ENCODE measurements at regions not wholly inside any gene's neighbourhood (a gene's known extent, or its start where the extent isn't known, plus 50 kb on each side); places are given as distances from the start of the nearest gene placed in this dataset.
"Not testable (repeated sequence)": the region's sequence is repeated elsewhere in the genome, so short reads cannot be mapped to it uniquely, and the experiment has no call there.

DNA sequence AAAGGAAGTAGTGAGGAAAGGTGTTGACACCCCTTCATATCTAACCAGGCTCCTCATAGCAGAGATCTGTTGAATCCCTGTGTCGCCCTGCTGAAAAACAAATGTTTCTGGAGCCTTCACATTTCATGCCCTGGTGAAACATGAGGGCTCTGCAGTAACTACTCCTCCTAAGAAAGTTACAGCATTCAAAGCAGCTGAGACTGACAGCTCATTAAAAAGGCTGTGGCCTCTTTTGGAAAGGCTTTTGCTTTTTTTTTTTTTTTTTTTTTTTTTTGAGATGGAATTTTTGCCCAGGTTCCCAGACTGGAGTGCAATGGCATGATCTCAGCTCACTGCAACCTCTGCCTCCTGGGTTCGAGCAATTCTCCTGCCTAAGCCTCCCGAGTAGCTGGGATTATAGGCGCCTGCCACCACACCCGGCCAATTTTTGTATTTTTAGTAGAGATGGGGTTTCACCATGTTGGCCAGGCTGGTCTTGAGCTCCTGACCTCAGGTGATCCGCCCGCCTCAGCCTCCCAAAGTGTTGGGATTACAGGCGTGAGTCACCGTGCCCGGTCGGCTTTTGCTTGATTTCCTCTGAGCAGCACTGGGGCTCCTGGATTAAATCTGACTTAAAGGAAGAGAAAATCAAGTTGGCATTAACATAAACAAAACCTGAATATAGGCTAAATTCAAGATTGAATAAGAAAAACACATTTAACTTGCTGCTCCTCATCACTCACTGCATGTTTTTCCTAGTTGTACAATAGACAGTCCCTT, 112.9 kb downstream of the PCSK1 start:
- not testable (repeated sequence) for DNase-seq

GRCh38 chr5:96318569-96319110, 114.4 kb downstream of the PCSK1 start:
- peak; percentile 15 for DNase-seq

DNA sequence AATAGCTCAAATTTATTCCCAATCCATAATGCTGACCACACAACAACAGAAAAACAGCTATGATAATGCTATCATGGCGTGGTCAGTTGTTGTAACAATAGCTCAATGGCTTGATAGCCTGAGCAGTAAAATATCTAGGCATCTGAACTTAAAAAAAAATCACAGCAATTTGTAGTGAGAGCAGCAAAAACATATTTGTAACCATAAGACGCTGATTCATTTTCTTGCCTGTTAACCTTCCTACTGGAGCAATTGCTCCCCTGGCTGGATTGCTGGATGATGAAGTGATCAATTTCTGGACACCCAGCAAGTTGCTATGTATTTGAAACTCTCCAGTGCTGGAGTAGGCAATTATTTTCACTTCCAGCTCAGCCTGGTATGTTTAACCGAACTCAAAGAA, 115.1 kb downstream of the PCSK1 start:
- no peak for DNase-seq

DNA sequence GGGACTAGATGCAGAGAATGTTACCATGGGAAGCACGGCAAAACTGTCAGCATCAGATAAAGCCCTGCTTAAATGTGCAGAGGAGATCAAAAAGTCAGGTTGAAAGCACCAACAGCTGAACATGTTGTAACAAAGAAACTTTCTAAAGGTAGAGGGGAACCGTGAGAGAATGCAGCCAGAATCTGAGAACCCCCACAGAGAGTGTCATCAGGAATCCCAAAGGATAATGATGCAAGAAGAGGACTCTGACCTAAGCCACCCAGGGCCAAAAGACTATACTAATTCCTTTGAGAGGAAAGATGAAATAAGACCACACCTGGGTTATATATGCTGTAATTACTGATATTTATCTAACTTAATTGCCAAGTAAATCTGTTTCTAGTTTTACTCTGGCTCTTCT, 116.6 kb downstream of the PCSK1 start:
- DNase-seq = no peak

GRCh38 chr5:96316017-96316416, 117.0 kb downstream of the PCSK1 start:
- no peak for DNase-seq

DNA sequence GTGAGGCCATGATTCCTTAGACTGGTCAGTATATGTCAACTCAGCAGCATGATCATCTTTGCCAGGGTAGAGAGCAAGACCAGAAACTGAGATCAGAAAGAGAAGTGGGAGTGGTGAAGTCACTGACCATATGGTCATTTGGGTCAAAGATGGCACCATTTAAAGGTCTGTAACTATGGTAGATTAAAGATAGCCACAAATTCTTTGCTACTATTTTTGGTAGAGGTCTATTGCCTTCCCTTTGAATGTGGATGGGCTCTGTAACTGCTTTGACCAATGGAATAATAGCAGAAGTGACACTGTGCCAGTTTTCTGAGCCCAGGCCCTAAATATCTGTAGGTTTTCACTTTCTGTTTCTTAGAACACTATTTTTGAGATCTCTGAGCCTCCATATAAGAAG, 117.6 kb downstream of the PCSK1 start:
- no peak for DNase-seq

- DNase-seq = no peak
Observed at GRCh38 chr5:96312383-96312782, 120.7 kb downstream of the PCSK1 start.

DNA sequence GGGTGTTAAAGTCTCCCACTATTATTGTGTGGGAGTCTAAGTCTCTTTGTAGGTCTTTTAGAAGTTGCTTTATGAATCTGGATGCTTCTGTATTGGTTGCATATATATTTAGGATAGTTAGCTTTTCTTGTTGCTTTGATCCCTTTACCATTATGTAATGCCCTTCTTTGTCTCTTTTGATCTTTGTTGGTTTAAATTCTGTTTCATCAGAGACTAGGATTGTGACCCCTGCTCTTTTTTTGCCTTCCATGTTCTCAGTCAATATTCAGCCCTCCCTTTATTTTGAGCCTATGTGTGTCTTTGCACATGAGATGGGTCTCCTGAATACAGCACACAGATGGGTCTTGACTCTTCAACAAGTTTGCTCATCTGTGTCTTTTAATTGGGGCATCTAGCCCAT, 126.0 kb downstream of the PCSK1 start:
- DNase-seq = not testable (repeated sequence)

DNA sequence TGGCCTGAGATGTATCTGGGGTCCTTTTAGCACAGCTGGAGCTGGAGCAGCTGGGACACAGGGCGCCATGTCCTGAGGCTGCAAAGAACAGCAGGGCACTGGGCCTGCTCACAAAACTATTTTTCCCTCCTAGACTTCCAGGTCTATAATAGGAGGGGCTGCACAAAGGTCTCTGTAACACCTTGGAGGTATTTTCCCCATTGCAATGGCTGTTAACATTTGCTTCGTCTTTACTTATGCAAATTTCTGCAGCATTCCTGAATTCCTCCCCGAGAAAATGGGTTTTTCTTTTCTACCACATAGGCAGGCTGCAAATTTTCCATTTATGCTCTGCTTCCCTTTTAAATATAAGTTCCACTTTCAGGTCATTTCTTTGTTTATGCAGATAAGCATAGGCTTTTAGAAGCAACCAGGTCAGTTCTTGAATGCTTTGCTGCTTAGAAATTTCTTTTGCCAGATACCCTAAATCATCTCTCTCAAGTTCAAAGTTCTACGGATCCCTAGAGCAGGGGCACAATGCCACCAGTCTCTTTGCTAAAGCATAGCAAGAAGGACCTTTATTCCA, 130.8 kb downstream of the PCSK1 start:
- no peak for DNase-seq

- DNase-seq = no peak
Observed at GRCh38 chr5:96300976-96301375, 132.1 kb downstream of the PCSK1 start.

DNA sequence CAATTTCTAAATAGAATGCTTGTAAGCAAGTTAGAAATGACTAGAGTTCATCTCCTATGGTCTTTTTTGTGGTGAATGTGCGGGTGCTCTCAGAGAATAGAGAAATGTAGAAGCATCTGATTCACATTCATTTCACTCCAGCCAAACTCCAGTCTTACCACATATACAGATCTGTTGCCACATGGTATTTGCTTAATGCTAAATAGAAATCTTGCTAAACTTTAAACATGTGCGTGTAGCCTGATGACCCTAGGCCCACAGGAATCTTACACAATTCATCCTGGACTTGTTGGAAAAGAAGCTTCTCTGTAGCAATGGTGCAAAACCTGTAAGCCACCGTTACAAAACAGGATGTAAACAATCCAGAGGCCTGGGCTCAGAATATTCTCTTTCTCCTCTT, 135.2 kb downstream of the PCSK1 start:
- DNase-seq = no peak

DNA sequence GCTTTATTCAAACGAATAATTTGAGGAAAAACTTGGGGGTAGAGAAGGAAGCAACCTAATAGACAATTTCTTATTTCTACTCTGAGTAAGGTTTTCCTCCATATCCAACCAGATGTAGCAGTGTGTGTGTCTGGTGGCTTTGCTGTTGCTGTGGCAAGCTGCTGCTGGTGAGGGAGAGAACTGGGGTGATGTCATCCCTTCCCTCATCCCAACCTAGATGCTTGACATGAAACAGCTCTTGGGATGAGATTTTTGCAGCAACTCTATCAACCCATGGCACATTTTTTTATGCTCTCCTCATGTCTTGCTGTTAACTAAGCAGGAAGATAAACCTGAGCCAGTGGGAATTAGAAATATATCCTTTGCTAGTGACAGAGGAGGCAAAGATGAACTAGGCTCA, 135.8 kb downstream of the PCSK1 start:
- peak; percentile 18 for DNase-seq

- DNase-seq = no peak
Observed at GRCh38 chr5:96294884-96295202, 138.2 kb downstream of the PCSK1 start.

DNA sequence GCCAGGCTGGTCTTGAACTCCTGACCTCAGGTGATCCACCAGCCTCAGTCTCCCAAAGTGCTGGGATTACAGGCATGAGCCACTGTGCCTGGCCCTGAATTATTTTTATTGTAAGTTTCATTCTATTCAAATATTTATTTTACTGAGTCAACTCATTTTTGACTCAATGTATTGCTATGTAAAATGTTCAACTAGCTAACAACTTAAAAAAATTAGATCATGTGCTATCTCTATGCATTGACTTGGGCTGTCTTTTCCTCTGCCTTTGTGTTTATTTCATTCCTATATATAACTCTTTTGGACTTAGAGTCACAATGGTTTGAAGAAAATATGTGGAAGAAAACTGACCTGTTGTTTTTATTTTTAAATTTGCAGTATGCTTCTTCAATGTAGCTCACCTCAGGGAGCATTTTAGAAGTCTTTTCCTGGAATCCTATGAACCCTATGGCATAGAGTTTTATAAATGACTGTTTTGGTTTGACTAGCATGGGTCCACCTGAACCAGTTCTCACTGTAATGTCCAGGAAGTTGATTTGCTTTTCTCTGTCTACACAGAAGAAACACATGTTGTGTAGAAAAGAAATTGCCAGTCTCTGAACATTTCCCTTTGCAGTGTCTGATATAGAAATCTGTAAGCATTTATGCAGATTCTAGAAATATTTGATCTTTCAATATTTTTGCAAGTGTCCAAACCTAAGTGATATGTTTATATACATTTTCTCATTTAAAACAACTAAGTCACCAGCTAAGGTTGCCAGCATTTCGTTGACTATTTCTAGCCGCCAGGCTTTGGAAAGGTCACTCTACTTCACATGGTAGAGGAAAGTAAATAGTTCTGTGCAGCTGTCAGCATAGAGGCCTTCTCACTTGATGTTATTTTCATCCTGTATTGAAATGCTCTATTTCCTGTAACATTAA, 138.8 kb downstream of the PCSK1 start:
- DNase-seq = peak; percentile 83

DNA sequence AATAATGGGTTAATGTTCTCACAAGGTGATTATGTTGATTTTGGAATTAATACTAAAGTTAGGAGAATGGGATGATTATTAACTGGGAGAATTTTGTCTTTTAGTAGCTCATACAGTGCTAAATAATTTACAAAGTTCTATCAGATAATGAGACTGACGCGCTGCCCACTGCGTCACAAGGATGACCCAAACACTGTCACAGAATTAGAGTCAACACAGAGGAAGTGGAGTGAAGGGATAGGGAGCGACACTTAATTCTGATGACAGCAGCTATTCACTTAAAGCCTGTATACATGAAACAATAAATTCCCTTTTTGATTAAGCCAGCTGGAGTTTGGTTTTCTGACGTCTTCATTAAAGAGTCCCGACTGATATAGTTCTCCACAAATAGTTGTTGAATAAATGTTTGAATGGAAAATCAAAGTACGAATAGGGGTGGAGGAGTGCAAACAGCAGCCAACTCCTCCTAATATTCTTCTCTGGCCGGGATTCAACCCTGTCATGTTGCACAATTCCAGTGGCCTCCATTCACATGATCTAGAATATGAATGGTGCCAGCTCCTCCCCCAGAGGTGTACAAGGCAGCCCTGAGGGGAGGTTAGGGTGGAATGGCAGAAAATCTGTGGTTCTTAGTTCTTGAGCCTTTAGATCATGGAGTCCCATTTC, 140.3 kb downstream of the PCSK1 start:
- no peak for DNase-seq

- not testable (repeated sequence) for DNase-seq
Observed at GRCh38 chr5:96289287-96289686, 143.8 kb downstream of the PCSK1 start.

- no peak for DNase-seq
Observed at GRCh38 chr5:96288845-96289185, 144.2 kb downstream of the PCSK1 start.

GRCh38 chr5:96288166-96288844, 144.7 kb downstream of the PCSK1 start:
- no peak for DNase-seq

DNA sequence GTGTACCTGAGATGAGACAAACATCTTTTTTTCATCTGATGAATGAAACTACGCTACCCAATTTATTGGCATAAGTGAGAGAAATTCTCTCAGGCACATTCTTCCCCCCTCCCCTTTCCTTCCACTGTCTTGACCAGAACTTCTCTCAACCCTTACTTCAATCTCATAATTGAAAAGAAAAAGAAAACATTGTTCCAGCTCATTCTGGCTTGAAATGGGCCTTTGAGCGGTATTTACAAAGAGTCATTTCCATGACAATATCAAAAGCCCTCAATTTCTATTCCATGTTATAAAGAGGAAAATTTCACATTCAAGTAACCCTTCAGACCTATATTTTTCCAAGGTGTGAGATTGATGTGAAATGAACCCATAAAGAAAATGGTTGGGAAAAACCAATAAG, 145.9 kb downstream of the PCSK1 start:
- DNase-seq = no peak

DNA sequence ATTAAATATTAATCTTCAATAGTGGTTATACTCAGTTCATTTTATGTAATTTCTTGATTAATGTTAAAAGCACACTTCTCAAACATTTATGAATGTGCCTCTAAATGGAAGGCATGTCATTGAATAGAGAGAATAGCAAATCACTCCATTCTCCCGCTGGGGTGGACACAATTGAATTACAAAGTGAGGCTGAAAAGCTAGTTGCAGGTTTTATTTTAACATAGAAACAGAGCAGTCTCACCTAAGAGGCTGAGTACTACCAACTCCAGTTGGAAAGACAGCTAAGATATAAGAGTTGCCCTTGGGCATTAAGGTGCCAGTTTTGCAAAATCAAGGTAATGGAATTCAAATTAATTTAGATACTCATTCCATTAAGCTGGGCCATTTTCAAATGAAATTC, 147.2 kb downstream of the PCSK1 start:
- DNase-seq = no peak

DNA sequence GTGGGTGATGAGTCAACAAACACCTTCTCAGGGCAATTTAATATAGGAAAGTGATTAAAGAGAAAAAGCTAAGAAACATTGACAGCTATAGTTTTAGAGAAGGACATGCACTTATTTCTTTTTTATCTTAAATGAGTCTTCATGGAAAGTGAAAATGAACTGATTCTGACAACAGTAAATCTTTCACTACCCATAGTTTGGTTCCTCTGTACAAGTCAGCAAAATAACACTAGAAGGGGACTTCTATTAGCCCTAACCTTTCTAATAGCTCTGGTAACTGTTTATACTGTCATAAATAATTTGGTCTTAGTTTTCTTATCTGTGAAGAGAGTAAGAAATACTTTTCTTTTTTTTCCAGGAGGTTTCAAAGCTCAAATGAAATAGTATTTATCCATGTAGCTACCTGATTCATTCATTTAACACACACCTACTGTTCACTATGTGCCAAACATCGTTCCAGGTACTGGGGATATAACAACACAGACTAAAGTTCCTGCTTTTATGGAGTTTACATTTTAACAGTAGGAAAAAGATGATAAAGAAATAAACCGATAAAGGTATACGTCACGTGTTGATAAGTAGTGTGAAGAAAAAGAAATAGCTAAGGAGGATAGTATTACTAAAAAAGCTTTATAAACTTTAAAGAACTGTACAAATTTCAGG, 148.2 kb downstream of the PCSK1 start:
- no peak for DNase-seq

DNA sequence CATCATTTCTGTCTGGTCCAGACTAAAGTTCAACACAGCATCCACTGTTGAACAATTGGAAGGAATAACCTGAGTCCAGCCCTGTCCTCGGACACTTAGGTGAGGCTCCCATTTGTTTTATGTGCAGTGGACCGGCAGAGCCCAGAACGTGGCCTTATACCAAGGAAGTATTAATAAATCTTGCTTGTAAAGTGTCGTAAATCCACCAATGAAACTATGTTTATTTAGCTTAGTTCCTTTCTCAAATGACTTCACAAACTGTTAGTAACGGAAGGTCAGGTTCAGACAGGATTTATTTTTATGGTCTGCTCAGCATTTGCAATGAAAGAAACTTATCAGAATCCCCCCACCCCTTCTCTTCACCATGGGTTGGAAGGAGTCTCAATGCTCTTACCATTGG, 149.5 kb downstream of the PCSK1 start:
- no peak for DNase-seq

Measured in SHP77 treated with DMSO at 0.1 percent for 48 hours (cell line).